Esophagus squamous epithelium (tissue), 5 donors: ENCODE measurements at regions not wholly inside any gene's neighbourhood (a gene's known extent, or its start where the extent isn't known, plus 50 kb on each side); places are given as distances from the start of the nearest gene placed in this dataset.

ENCODE experiments used
- DNase-seq: peaks from one replicate; lab custom pipeline; 2025; lab: John Stamatoyannopoulos, UW
- H3K27ac ChIP-seq, 4 donors: fragments of 200-600 bp; sonication (generic); one replicate each; pipeline ENCODE4 v1.5.1; 2016 to 2019; ENCODE audit warnings: mild to moderate bottlenecking in 1 of 4
- H3K27me3 ChIP-seq, 4 donors: fragments of 200-600 bp; sonication (generic); 1 replicate in 3 of 4; 2 replicates in 1 of 4; pipeline versions ENCODE4 v1.5.1 to v1.6.0; 2017 to 2021; ENCODE audit warnings: antibody characterized with exemption in 1 of 4
- H3K36me3 ChIP-seq, 3 donors: fragments of 200-600 bp; sonication (generic); one replicate each; pipeline ENCODE4 v1.5.1; 2016 to 2019
- H3K4me1 ChIP-seq, 3 donors: fragments of 200-600 bp; sonication (generic); one replicate each; pipeline ENCODE4 v1.5.1; 2017 to 2019
- H3K4me3 ChIP-seq, 4 donors: fragments of 200-600 bp; sonication (generic); 1 replicate in 3 of 4; 2 replicates in 1 of 4; pipeline ENCODE4 v1.5.1; 2016 to 2019; ENCODE audit warnings: mild to moderate bottlenecking in 2 of 4, moderate library complexity in 1 of 4
- H3K9me3 ChIP-seq, 3 donors: fragments of 200-600 bp; sonication (generic); one replicate each; pipeline ENCODE4 v1.5.1; 2016 to 2019
- CTCF ChIP-seq, 6 experiments: fragments of 450-650 bp in 4 of 6; fragments of 200-600 bp in 2 of 6; sonication (generic) in 2 of 6; IDR thresholded peaks; one replicate each; pipeline ENCODE4 v1.5.1; 2016 to 2019; ENCODE audit warnings: antibody characterized with exemption in 6 of 6, mild to moderate bottlenecking in 4 of 6, moderate library complexity in 4 of 6
- POLR2A ChIP-seq, 4 donors: fragments of 450-650 bp; IDR thresholded peaks; one replicate each; pipeline ENCODE4 v1.6.1; 2017; ENCODE audit warnings: antibody characterized with exemption in 4 of 4, mild to moderate bottlenecking in 4 of 4, moderate library complexity in 3 of 4
- WGBS, 2 donors: methylation state at CpG; one replicate each; pipeline ENCODE4 v1.1.5; 2018; 5-methylcytosine and 5-hydroxymethylcytosine counted together
- intact Hi-C: fragments of 100-400 bp; cut with DNase I; formaldehyde crosslinking; loops from one replicate; pipeline ENCODE4 v1.15.0; 2022
- donor health status: DM: yes; HTN: yes; CAD: no.

- 71 to 80% methylated on average over 10 of the region's 10 CpGs for WGBS, 2 donors
- Histone ChIP-seq H3K27ac (peak overlapping the region in 3 of 4 donors; percentile 74 to 85 (median 79)), H3K27me3 (peaks cover 0 to 16% (median 0%) of the 10 kb centered on the region in 4 donors), H3K4me1 (peaks cover 13 to 32% (median 14%) of the 10 kb centered on the region in 3 donors), H3K36me3 (no peaks in the 10 kb centered on the region), H3K9me3 (no peaks in the 10 kb centered on the region), H3K4me3 (no peak overlapping the region)
- intact Hi-C loops = no loop called here
- no peak for DNase-seq
- TF ChIP-seq POLR2A (IDR thresholded peaks at IDR 0.05) (no peak), CTCF (IDR thresholded peaks at IDR 0.05) (no peak)
Observed at GRCh38 chr16:24671455-24671954, 57.9 kb upstream of the TNRC6A start.

- Histone ChIP-seq H3K9me3 (no peaks in the 10 kb centered on the region), H3K27ac (no peak overlapping the region), H3K27me3 (peaks cover 0 to 16% (median 0%) of the 10 kb centered on the region in 4 donors), H3K36me3 (no peaks in the 10 kb centered on the region), H3K4me1 (peaks cover 13 to 32% (median 14%) of the 10 kb centered on the region in 3 donors), H3K4me3 (no peak overlapping the region)
- WGBS, 2 donors = 81% methylated on average over 3 of the region's 3 CpGs
- intact Hi-C loops = no loop called here
- DNase-seq = no peak
- no peak for TF ChIP-seq POLR2A (IDR thresholded peaks at IDR 0.05)
- TF ChIP-seq CTCF (IDR thresholded peaks at IDR 0.05) = no peak
Observed at GRCh38 chr16:24673155-24673554, 56.3 kb upstream of the TNRC6A start.

- 83 to 88% methylated on average over 5 of the region's 5 CpGs for WGBS, 2 donors
- Histone ChIP-seq H3K4me1 (peaks cover 6 to 15% (median 9%) of the 10 kb centered on the region in 3 donors), H3K36me3 (no peaks in the 10 kb centered on the region), H3K27ac (no peak overlapping the region), H3K4me3 (no peak overlapping the region), H3K9me3 (no peaks in the 10 kb centered on the region), H3K27me3 (peaks cover 0 to 16% (median 0%) of the 10 kb centered on the region in 4 donors)
- TF ChIP-seq POLR2A (IDR thresholded peaks at IDR 0.05) (no peak), CTCF (IDR thresholded peaks at IDR 0.05) (no peak)
- DNase-seq = no peak
- intact Hi-C loops = no loop called here
Observed at GRCh38 chr16:24674877-24675276, 54.6 kb upstream of the TNRC6A start.

GRCh38 chr16:24677388-24677787 lies 52.1 kb upstream of the TNRC6A start:
- intact Hi-C loops = no loop called here
- WGBS, 2 donors = 87 to 90% methylated on average over 7 of the region's 7 CpGs
- H3K4me1 ChIP-seq = peaks cover 0 to 12% (median 3%) of the 10 kb centered on the region in 3 donors
- H3K4me3 ChIP-seq = no peak overlapping the region
- DNase-seq = no peak
- no peaks in the 10 kb centered on the region for H3K27me3 ChIP-seq
- H3K9me3 ChIP-seq = no peaks in the 10 kb centered on the region
- H3K27ac ChIP-seq = no peak overlapping the region
- no peak for TF ChIP-seq POLR2A (IDR thresholded peaks at IDR 0.05)
- no peak for TF ChIP-seq CTCF (IDR thresholded peaks at IDR 0.05)
- H3K36me3 ChIP-seq = no peaks in the 10 kb centered on the region
